ENCODE measurements at regions not wholly inside any gene's neighbourhood (a gene's known extent, or its start where the extent isn't known, plus 50 kb on each side); places are given as distances from the start of the nearest gene placed in this dataset.
"Not testable (repeated sequence)": the region's sequence is repeated elsewhere in the genome, so short reads cannot be mapped to it uniquely, and the experiment has no call there.

- ATAC-seq (no peak), DNase-seq (no peak)
Measured at GRCh38 chr13:99698010-99698815, 196.9 kb downstream of the TM9SF2 start.

GRCh38 chr13:99695857-99696256 lies 194.6 kb downstream of the TM9SF2 start:
- ATAC-seq (no peak), DNase-seq (no peak)

GRCh38 chr13:99693852-99694611 lies 192.8 kb downstream of the TM9SF2 start:
- ATAC-seq (no peak), DNase-seq (no peak)

GRCh38 chr13:99693351-99693750 lies 192.1 kb downstream of the TM9SF2 start:
- no peak for ATAC-seq
- DNase-seq, result no peak

- no peak for ATAC-seq
Measured at GRCh38 chr13:99692854-99693253, 191.6 kb downstream of the TM9SF2 start.

GRCh38 chr13:99691552-99691951 lies 190.3 kb downstream of the TM9SF2 start:
- no peak for ATAC-seq
- DNase-seq, result no peak

More at GRCh38 chr13:99692854-99693253, 191.6 kb downstream of the TM9SF2 start:
- DNase-seq, result no peak

GRCh38 chr13:99690426-99691174 lies 189.3 kb downstream of the TM9SF2 start:
- no peak for DNase-seq

GRCh38 chr13:99689955-99690354 lies 188.7 kb downstream of the TM9SF2 start:
- ATAC-seq (no peak), DNase-seq (no peak)

More at GRCh38 chr13:99690426-99691174, 189.3 kb downstream of the TM9SF2 start:
- ATAC-seq, result no peak

- DNase-seq (no peak), ATAC-seq (no peak)
Measured at GRCh38 chr13:99688776-99689175, 187.5 kb downstream of the TM9SF2 start.

- ATAC-seq (no peak), DNase-seq (no peak)
Measured at GRCh38 chr13:99687723-99688397, 186.6 kb downstream of the TM9SF2 start.

GRCh38 chr13:99686944-99687411 lies 185.7 kb downstream of the TM9SF2 start:
- ATAC-seq (no peak), DNase-seq (no peak)

- no peak for DNase-seq
- ATAC-seq, result no peak
Measured at GRCh38 chr13:99686157-99686572, 184.9 kb downstream of the TM9SF2 start.

GRCh38 chr13:99681695-99682094 lies 180.4 kb downstream of the TM9SF2 start:
- DNase-seq, result no peak
- no peak for ATAC-seq

GRCh38 chr13:99677116-99677951 lies 176.1 kb downstream of the TM9SF2 start:
- ATAC-seq (no peak), DNase-seq (no peak)

GRCh38 chr13:99671746-99672145 lies 170.5 kb downstream of the TM9SF2 start:
- ATAC-seq, result peak; percentile 46
- no peak for DNase-seq

GRCh38 chr13:99669096-99669495 lies 167.8 kb downstream of the TM9SF2 start:
- ATAC-seq, DNase-seq: not testable (repeated sequence)

GRCh38 chr13:99666146-99666805 lies 165.0 kb downstream of the TM9SF2 start:
- ATAC-seq (peak; percentile 69), DNase-seq (no peak)

GRCh38 chr13:99665711-99666110 lies 164.4 kb downstream of the TM9SF2 start:
- DNase-seq (no peak), ATAC-seq (no peak)

- no peak for ATAC-seq
- DNase-seq, result no peak
Measured at GRCh38 chr13:99663908-99664307, 162.6 kb downstream of the TM9SF2 start.

GRCh38 chr13:99663185-99663825 lies 162.0 kb downstream of the TM9SF2 start:
- ATAC-seq, result no peak
- DNase-seq, result no peak
